GM08714 (cell line): ENCODE measurements at regions not wholly inside any gene's neighbourhood (a gene's known extent, or its start where the extent isn't known, plus 50 kb on each side); places are given as distances from the start of the nearest gene placed in this dataset.
A peak's percentile ranks its signal among the peaks of the same experiment; 100 is the strongest.

Experiments
- H3K4me3 ChIP-seq: fragments of 200-500 bp; sonication (Bioruptor generic); 2 replicates; pipeline ENCODE4 v1.5.1; 2014; ENCODE audit warnings: mild to moderate bottlenecking, low read length, inconsistent platforms
- ZNF274 ChIP-seq: IDR thresholded peaks from 2 replicates; pipeline ENCODE4 v1.6.1; 2012; ENCODE audit warnings: mild to moderate bottlenecking, low read depth, low read length

DNA sequence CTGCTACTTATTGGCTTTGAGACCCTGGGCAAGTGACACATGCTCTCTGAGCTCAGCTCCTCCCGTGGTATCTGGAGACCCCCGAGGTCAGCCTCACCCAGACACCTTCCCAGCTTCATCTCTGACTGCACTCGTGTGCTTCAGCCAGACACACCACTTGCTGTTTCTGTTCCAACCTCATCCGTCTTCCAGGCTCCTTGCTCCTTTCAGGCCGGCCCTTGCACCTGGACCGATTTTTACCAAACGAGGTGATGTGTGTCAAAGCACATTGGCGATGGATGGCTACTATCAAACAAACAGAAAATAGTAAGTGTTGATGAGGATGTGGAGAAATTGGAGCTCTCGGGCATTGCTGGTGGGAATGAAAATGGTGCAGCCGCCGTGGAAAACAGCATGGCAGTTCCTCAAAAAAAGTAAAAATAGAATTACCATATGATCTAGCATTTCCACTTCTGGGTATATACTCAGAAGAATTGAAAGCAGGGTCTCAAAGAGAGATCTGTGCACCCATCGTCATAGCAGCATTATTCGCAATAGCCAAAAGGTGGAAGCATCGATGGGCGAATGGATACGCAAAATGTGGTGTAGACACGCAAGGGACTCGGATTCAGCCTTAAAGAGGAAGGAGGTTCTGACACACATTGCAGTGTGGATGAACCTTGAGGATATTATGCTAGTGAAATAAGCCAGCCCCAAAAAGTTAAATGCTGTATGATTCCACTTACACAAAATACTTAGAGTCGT, 96.1 kb upstream of the IER5L start:
- no peak for TF ChIP-seq ZNF274
- no peak overlapping the region for H3K4me3 ChIP-seq

DNA sequence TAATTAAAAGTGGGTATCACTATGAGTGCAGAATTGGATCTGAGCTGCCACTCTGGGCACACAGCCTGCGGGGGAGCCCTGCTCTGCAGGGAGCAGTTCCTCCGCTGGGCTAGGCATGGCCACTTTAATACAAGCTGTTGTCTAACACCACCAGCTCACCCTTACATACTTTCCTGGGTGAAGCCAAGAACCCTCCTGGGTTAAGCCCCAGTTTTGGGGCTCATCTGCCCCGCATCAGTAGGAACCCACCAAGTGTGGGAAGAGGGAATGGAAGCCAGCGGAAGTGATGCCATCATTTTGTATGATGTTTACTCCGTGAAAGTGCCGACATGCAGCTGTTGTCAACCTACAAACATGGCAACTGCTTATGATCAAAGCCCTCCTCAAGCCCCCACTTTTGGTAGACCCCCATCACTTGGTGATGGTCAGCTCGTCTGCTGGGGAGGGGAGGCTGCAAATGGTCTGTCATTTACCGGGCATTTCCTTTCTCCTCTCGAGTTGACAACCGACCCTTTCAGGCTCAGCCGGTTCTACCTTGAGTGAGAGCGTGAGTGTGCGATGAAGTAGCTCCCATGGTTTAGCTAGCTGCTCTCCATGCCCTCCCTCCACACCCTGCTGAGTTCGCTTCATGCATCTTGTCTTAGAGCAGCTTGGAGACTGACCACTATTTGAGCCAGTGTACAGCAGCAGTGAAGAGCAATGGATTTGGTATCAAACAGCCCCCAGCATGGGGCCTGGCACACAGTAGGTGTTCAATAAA, 95.3 kb upstream of the IER5L start:
- TF ChIP-seq ZNF274: no peak
- no peak overlapping the region for H3K4me3 ChIP-seq

GRCh38 chr9:129272348-129273025, 94.4 kb upstream of the IER5L start:
- no peak overlapping the region for H3K4me3 ChIP-seq
- TF ChIP-seq ZNF274: no peak

DNA sequence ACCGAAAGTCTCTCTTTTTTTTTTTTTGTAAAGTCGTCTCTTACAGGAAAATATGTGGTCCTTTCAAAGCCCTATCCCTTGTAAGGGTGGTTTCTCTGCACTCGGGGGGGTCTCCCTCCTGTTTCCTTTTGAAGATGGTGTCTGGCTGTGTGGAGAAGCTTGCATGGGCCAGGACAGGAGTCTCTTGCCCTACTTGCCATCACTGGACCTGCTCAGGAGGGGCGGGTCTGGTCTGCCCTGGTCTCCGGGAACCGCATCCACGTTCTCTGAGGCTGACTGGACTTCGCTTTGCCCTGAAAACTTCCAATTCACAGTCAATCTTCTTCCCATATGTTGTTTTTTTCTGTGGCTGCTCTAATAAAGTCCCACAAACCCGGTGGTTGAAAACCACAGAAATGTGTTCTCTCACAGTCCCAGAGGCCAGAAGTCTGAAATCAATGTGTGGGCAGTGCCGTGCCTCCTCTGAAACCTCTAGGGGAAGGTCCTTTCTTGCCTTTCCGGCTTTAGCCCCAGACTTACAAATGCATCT, 92.9 kb upstream of the IER5L start:
- no peak for TF ChIP-seq ZNF274
- H3K4me3 ChIP-seq: peak overlapping the region; percentile 55; the same call in 1 of the 2 replicates

GRCh38 chr9:129270205-129270604, 92.1 kb upstream of the IER5L start:
- no peak for TF ChIP-seq ZNF274
- peak overlapping the region; percentile 55; the same call in 1 of the 2 replicates for H3K4me3 ChIP-seq

DNA sequence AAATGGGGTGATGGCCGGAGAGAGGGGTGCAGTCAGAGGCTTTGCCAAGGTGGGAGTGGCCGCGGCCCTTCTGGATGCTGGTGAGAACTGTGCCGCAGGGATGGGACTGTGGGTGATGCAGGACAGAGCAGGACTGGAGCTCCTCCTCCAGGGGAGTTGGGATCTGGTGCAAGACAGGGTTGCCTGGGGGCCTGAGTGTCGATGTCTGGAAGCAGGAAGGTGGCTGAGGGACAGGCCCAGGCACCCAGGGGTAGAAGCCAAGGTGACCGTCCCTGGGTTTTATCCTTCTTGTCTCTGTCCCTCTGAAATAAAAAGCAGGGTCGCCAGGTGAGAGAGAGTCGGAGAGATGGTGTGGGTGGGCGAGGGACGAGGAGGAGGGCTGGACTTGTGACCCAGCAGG, 89.1 kb upstream of the IER5L start:
- no peak overlapping the region for H3K4me3 ChIP-seq
- TF ChIP-seq ZNF274: no peak

- TF ChIP-seq ZNF274: no peak
These were observed 88.5 kb upstream of the IER5L start for GRCh38 chr9:129266536-129266935.

DNA sequence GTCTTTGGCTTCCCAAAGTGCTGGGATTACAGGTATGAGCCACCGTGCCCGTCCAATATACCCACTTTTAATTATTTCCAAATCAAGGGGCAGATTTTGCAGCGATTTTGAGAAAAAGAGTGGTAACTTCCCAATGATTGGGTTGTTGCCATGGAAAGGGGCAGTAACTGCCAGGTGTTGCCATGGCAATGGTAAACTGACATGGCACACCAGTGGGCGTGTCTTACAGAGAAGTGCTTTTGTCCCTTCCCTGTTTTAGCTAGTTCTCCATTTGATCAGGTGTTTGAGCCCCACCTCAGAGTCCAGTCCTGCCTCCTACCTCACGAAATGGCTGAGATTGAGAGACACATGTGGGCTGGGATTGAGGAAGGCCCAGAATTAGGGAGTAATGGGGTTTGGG, 86.3 kb upstream of the IER5L start:
- TF ChIP-seq ZNF274: no peak

More at GRCh38 chr9:129266536-129266935, 88.5 kb upstream of the IER5L start:
- H3K4me3 ChIP-seq: no peak overlapping the region

GRCh38 chr9:129263836-129264235, 85.8 kb upstream of the IER5L start:
- TF ChIP-seq ZNF274: no peak

More for the DNA sequence above, 86.3 kb upstream of the IER5L start:
- H3K4me3 ChIP-seq: no peak overlapping the region

GRCh38 chr9:129262261-129262660, 84.2 kb upstream of the IER5L start:
- H3K4me3 ChIP-seq: no peak overlapping the region
- no peak for TF ChIP-seq ZNF274

More at GRCh38 chr9:129263836-129264235, 85.8 kb upstream of the IER5L start:
- no peak overlapping the region for H3K4me3 ChIP-seq

- no peak overlapping the region for H3K4me3 ChIP-seq
- no peak for TF ChIP-seq ZNF274
These were observed 81.3 kb upstream of the IER5L start for GRCh38 chr9:129259375-129259774.

- no peak overlapping the region for H3K4me3 ChIP-seq
- TF ChIP-seq ZNF274: no peak
These were observed 80.8 kb upstream of the IER5L start for GRCh38 chr9:129258823-129259301.

DNA sequence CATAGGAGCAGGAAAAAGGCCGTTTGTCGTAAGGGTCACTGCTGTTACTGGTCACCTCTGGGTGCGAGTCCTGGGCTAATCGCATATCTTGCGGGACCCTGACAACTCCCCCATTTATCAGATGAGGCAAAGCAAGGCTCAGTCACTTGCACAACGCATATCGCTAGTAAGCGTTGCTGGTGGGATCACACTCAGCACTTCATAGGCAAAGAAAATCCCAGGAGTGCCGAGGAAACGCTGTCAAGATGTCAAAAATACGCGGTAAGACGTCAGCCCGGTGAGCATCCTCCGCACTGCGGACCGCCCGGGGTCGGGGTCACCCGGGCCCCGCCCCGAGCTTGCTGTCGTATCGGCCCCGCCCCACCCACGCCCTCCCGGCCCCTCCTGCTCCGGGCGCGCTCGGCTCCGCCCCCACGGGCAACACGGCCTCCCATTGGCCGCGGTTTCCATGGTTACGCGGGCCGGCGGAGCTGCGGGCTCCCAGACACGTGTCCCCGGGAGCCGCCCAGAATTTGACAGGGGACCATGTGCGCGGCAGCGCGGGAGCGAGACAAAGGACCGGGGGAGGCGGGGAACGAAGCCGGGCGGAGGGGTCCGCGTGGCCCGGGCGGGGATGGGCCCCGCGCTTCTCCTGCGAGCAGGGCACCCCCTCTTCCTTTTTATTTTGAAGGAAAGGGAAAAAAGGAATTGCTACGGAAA, 80.2 kb upstream of the IER5L start:
- no peak for TF ChIP-seq ZNF274
- no peak overlapping the region for H3K4me3 ChIP-seq
